ENCODE measurements at regions not wholly inside any gene's neighbourhood (a gene's known extent, or its start where the extent isn't known, plus 50 kb on each side); places are given as distances from the start of the nearest gene placed in this dataset.
"Not testable (repeated sequence)": the region's sequence is repeated elsewhere in the genome, so short reads cannot be mapped to it uniquely, and the experiment has no call there.

- DNase-seq: no peak
Observed at GRCh38 chr2:56813490-56813889, 629.7 kb downstream of the CCDC85A start.

DNA sequence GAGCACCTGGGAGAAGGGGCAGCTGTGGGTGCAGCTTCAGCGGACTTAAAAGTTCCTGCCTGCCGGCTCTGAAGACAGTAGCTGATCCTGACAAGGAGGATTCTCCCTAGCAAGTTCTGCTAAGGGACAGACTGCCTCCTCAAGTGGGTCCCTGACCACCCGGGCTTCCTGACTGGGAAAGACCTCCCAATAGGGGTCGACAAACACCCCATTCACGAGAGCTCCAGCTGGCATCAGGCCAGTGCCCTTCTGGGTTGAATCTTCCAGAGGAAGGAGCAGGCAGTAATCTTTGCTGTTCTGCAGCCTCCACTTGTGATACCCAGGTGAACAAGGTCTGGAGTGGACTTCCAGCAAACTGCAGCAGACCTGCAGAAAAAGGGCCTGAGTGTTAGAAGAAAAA, 632.9 kb downstream of the CCDC85A start:
- no peak for DNase-seq

DNA sequence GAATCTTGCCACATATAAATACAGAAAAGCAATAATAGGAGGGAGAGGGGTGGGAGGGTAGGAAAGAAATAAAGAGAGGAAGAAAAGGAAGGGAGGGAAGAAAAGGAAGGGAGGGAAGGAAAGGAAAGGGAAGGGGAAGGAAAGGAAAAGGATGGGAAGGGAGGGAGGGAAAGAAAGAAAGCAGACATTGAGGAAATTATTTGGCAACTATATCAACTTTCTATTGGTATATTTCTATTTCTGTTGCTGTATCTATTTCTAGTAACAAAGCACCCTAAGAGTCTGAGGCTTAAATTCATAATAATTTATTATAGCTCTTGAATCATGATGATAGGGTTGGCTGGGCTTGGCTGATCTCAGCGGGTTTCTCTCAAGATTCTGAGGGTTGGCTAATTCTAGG, 648.0 kb downstream of the CCDC85A start:
- no peak for DNase-seq

DNA sequence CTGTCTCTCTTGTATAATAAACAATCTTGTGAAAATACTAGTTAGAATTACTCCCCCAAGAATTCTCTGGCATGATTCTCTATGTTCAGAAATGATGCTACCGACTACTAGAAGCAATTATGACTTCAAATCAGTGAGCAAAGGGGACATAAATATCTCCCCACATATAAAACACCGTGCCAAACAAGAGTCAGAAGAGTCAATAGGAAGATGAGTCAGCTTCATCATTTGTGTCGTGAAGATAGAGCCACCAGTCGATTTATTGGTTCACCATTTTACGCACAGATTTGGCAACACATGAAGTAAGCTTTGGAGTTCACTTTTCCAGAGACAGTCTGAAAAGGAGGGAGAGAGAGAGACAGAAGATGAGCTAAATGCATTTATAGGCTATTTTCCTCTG, 650.9 kb downstream of the CCDC85A start:
- no peak for DNase-seq

GRCh38 chr2:56840009-56840408, 656.2 kb downstream of the CCDC85A start:
- DNase-seq: not testable (repeated sequence)

- DNase-seq: no peak
Observed at GRCh38 chr2:56860991-56861390, 677.2 kb downstream of the CCDC85A start.

- no peak for DNase-seq
Observed at GRCh38 chr2:56871644-56872043, 687.9 kb downstream of the CCDC85A start.

DNA sequence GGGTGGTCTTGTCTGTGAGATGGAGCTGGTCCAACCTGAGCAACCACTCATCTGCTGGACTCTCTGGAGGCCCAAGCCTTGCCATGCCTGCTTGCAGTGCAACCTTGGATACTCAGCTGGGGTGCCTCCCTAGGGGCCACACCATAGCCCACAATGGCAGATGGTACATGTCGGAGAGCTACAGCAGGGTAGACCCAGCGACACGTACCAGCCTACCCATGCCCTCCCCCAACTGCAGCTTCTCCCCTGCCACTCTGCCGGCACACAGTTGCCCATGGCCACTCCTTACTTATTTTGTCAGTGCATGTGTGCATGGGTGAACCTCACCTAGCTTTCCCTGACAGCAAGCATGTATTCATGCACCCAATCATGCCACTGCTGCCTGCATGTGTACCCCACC, 690.9 kb downstream of the CCDC85A start:
- DNase-seq: no peak

DNA sequence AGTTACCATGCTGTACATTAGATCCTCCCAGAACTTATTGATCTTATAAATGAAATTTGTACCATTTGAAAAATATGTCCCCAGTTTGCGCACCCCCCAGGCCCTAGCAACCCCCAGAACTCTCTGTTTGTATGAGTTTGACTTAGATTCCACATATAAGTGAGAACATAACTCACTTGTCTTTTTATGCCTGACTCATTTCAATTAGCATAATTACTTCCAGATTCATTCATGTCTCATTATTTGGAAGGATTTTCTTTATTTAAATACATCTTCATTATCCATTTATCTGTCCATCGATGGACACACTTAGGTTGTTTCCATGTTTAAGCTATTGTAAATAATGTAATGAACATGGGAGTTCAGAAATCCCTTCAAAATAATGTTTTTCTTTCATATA, 705.9 kb downstream of the CCDC85A start:
- DNase-seq: no peak

GRCh38 chr2:56892382-56892781, 708.6 kb downstream of the CCDC85A start:
- no peak for DNase-seq

GRCh38 chr2:56898986-56899385, 715.2 kb downstream of the CCDC85A start:
- no peak for DNase-seq

DNA sequence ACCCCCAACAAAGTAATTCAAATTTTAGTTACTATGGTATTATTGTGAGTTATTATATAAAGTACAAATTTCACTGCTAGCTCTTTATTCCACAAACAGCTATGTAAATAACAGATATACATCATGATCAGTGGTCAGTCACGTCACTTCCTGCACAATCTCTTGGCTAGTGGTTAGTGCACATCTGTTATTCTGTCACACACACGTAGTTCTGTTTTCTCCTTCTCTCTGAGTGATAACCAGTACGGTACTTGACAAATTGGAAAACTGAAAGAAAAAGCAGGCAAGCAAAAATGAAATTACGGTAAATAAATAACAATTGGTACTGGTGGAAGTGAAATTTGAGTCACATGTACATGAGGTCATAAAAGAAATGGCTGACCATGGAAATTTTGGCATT, 728.7 kb downstream of the CCDC85A start:
- no peak for DNase-seq

- no peak for DNase-seq
Observed at GRCh38 chr2:56918790-56919189, 735.0 kb downstream of the CCDC85A start.

GRCh38 chr2:56933976-56934375, 750.2 kb downstream of the CCDC85A start:
- DNase-seq: no peak

DNA sequence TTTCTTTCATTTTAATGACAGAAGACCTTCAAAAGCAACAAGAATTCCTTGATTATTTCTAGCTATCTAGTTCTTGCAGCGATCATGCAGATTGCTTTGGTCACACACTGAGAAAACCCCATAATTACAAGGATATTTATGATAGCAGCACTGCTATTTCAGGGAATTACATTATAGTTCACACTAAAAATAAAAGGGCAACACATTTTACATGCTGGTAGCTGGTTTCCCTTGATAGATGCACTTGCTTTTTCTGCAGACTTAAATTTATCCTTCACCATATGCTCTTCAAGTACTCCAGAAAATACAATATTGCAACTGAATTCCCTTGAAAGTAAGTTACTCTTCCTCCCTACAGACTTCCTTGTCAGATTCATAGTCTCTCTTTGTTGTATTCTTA, 751.1 kb downstream of the CCDC85A start:
- no peak for DNase-seq

GRCh38 chr2:56940054-56940453, 756.3 kb downstream of the CCDC85A start:
- no peak for DNase-seq

DNA sequence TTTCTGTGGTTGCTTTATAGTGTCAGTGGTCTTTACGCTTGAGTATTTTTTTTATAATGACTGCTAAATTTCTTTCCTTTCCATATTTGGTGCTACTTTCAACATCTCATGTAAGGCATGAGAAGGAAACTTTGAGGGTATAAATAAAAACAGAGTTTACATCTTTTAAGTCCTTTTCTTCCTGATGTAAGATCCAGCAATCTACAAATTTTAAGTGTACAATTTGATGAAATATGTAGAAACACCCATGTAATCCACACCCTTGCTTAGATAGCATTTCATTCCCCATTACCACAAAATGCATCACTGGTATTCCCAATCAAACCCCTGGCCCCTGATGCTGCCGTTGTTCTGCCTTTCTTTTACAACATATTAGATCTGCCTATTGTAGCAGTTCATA, 769.1 kb downstream of the CCDC85A start:
- no peak for DNase-seq

- no peak for DNase-seq
Observed at GRCh38 chr2:56960581-56960980, 776.8 kb downstream of the CCDC85A start.

DNA sequence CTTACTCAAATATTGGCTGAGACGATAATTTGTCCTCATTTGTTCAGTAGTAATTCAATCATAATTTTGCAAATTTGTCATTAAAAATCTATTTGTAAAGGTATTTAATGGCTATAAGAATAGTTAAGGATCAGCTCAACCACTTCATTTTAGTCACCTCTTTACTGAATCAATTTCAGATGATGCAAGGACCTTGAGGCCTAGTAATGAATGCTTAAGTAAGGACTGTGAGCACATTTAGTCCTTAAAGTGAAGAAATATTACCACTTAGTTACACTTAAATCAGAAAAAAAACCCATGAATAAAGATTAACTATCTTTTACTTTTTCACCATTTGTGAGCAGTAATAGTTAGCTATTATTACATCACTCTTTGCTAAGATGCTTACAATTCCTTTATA, 778.9 kb downstream of the CCDC85A start:
- DNase-seq: no peak

DNA sequence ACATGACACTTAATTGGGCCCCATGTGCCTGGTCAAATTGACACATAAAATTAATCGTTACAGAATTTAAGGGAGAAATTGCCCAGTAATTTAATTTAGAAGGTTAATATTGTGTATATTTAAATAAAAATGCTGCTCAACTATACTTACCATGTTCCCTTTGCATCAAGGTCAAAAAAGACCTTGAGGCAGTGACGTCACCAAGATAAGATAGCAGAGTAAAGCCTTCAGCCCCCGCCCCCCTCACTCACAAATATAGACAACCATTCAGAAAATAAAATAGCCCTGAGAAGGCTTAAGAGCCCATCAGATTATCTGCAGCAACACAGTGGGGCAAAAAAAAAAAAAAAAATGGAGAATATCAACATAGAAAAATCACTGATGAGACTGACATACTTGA, 785.7 kb downstream of the CCDC85A start:
- DNase-seq: no peak

DNA sequence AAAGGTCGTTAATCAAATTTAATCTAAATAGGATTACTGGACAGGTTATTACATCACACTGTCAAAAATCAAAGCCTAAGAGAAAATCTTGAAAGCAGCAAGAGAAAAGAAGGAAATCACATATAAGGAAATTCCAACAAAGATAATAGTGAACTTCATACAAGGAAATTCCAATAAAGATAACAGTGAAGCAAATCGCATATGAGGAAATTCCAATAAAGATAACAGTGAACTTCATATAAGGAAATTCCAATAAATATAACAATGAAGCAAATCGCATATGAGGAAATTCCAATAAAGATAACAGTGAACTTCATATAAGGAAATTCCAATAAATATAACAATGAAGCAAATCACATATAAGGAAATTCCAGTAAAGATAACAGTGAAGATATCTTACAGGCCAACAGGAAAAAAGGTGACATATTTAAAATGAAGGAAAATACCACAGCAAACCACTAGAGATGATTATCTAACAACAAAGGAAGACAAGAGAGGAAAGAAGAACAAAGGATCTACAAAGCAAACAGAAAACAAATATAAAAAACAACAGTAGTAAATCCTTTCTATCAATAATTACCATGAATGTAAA, 787.7 kb downstream of the CCDC85A start:
- DNase-seq: no peak

DNA sequence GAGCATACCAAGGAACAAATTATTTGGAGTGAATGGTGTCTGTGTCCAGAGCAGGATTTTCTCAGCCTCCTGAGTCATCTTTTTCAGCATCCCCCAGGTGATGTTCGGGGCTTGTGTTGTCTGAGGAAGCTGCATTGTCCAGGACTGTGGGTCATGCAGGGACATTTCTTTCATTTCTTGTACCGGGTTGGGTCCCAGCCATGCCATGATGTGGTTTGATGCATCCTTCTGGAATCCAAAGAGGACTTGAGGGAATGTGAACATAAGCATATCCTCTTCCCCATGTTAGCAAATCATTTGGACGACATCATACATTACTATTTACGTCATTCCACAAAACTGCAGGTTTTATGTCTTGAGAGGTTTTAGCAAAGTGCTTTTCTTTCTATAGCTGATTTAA, 797.8 kb downstream of the CCDC85A start:
- no peak for DNase-seq

GRCh38 chr2:56985609-56986008, 801.8 kb downstream of the CCDC85A start:
- no peak for DNase-seq

- no peak for DNase-seq
Observed at GRCh38 chr2:57022496-57022895, 838.7 kb downstream of the CCDC85A start.

GRCh38 chr2:57044931-57045635, 861.3 kb downstream of the CCDC85A start:
- no peak for DNase-seq
